NAMALWA (cell line): ENCODE measurements at regions not wholly inside any gene's neighbourhood (a gene's known extent, or its start where the extent isn't known, plus 50 kb on each side); places are given as distances from the start of the nearest gene placed in this dataset.

Experiments used
- DNase-seq: peaks from one replicate; pipeline ENCODE4 v3.0.0-alpha.2; 2015; ENCODE audit warnings: low spot score

DNA sequence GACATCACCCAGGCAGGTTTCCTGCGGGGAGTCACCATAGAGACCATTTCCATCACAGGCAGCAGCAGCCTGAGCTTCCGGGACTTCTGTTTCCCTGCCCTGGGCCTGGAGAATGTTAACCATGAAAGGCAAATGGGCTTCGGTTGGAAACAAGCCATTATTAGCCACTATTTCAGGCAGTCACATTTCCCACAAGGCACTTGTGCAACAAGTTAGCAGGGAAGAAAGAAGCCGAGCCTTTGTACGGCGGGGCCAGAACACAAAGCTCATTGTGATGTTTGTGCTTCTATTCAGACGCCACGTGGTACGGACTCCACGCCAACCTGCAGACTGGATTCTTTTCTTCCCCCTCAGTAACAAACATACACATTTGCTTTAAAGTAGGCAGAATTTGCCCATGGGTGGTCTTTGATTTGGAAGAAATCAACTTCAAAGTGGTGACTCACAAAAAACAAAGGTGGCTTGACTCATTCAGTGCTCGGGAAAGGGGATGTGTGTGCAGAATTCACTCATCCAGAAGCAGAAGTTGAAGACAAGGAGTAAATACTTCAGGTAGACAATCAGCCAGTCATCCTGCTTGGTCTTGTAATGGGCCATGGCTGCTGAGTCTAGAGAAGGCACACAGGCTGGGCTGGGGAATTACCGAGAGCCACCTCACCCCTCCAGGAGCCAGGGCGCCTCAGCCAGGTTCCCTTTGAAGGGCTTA, 154.2 kb upstream of the PRMT8 start:
- DNase-seq = no peak

DNA sequence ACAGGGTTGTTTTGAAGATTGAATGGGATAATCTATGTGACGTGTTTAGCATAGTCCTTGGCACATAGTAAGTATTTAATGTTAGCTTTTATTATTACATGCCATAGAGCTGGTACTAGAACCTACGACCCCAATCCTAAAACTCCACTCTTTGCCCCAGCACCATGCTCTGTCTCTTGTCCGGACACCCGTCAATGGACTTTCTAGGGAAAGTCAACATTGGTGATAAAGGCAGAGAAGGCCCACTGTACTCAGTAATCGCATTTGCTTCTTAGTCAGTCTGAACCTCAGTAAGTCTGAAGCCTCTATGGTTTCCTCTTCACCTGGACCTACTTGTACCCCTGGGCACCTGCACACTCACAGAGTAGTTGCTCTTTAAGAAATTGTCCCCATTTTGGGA, 153.1 kb upstream of the PRMT8 start:
- DNase-seq = no peak

DNA sequence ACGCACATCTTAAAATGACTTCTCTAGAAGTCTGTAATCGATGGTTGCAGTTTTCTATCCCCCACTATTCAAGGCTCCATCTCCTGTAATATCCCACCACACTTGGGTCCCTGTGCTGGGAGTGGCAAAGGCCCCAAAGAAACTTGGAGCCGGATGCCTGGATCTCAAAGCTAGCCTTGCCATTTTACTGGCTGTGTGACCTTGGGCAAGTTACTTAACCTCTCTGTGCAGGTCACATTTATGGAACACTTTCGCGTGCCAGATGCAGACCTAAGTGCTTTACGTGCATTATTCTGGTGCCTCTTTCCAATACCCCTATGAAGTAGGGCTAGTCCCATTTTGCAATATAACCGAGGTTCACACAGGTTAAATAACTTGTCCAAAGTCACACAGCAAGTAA, 151.8 kb upstream of the PRMT8 start:
- no peak for DNase-seq

DNA sequence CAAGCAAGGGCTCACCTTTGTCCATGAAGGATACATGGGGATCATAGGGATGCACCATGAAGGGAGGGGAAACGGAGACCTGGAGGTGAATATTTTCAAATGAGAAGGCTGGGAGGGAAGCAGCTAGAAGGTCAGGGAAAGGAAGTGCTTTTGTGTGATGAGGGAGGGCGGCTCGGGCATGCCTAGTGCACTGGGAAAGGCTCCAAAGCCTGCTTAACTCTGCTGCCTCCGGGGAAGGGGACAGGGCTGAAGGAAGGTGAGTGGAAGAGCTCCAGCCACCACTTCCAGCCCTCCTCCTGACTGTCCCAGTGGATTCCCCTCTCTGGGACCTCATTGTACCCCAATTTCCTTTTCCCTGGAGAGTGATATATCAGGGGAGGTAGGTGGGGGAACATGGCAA, 149.4 kb upstream of the PRMT8 start:
- DNase-seq = no peak

DNA sequence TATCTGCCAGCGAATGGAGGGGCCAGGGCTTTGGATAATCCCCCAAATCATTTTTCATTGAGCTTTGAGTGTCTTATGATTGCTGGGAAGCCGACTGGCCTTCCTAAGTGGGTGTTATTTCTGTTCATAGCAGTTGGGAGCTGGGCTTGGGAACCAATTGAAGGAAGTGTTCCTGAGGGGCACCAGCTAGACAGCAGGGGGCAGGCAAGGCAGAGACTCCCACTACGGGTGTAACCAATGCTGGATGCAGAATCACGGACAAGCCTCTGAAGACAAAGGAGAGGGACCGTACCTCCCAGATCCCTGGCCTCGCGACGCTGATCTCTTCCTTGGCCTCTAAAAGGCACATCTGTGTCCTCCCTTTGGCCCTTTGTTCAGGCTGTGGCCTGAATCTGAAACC, 149.0 kb upstream of the PRMT8 start:
- peak; percentile 19 for DNase-seq

DNA sequence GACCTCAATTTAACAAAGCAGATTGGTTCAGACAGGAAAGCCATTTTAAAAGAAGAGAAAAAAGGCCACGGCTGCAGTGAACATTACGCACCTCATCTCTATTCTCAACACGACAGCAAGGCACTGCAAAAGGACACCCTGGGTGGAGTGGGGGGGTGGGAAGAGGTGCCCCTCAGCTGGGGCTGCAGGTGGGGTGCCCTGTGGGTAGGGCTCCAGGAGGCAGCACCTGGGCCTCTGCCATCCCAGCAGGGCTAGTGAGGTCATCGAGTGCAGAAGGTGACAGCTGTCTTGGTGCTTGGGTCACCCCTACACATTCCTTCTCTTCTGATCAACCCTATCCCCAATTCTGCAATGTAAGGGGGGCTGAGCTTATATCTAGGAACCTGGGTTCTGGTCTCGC, 142.9 kb upstream of the PRMT8 start:
- no peak for DNase-seq

DNA sequence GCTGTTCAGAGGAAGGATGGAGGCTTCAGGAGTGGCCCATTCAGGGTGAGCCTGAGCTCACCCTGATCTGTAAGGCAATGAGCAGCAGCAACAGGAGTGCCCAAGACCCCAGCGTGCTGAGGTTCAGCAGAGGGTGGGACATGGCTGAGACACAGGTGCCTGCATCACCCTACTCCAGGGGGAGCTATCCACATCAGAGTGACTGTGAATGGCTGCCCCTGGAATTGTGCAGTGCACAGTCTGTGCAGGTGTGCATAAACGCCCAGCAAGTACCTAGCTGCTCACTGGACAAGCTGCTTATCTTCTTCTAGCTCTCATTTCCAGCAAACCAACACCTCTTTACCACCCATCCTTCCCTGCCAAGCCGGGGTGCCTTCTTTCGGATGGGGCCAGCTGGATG, 140.6 kb upstream of the PRMT8 start:
- no peak for DNase-seq

DNA sequence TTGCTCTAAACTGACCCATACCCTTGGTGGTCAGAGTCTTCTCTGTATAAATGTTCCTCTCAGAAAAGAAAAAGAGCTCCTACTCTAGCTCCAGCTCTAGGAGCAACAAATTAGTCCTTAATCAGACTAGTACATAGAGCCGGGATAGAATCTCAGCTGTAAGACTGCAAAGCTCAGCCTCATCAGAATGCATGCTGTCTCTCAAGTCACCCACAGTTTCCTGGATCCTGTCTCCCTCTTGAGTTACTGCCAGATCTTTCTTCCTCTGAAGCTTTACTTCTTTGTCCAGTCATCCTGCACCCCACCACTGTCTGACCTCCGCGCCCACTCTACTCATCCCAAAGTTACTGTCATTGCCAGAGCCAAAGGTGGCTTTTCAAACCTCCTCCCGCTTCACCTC, 139.3 kb upstream of the PRMT8 start:
- no peak for DNase-seq

DNA sequence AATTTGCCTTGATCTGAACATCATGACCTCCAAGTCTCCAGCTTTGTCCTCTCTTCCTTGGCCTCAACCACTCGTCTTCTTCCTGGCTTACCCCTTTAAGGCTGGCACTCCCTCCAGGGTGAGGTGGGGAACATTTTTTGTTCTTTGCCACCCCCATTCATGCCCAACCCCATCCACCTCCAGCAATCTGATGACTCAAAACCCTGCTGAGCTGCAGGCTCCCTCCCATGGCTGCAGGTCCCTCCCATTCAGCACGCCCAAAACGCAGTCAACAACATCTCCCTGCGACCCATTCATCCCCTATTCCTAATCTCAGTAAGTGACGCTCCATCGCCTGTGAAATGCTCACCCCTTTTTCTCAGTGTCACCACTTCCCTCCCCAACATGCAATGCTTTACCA, 138.8 kb upstream of the PRMT8 start:
- no peak for DNase-seq

DNA sequence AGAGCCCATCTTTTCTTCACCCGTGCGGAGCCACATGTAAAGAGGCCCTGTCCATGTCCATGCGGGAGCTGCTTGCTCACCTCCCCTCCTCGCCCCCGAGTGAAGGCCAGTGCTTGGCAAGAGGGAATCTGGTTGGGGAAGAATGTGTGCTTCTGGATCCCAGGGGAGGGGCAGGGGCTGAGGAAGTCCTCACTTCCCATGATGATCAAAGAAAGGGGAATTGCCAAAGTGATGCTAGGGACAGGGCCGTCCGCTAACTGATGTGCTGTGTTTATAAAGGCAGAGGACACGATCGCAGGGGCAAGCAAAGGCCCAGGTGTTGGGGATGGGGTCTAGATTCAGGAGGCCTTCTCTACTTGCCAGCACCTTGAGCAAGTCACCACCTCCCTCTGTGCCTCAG, 137.4 kb upstream of the PRMT8 start:
- no peak for DNase-seq

DNA sequence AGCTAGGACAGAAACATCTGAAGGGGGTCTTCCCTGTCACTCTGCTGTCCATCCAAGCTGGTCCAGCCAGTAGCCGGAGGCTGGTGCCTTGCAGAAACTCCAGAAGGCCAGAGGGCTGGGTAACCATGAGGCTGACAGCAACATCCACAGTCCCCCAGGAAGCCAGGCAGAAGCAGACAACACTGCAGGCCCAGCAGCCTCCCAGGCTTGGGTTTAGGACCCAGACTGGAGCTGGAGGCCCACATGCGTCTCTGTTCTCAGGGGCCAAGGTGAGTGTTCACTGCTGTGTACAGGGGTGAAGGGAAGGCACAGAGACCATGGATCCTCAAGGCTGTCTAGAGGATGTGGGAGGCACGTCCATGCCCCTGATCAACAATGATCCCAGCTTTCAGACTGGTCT, 136.4 kb upstream of the PRMT8 start:
- DNase-seq = no peak

DNA sequence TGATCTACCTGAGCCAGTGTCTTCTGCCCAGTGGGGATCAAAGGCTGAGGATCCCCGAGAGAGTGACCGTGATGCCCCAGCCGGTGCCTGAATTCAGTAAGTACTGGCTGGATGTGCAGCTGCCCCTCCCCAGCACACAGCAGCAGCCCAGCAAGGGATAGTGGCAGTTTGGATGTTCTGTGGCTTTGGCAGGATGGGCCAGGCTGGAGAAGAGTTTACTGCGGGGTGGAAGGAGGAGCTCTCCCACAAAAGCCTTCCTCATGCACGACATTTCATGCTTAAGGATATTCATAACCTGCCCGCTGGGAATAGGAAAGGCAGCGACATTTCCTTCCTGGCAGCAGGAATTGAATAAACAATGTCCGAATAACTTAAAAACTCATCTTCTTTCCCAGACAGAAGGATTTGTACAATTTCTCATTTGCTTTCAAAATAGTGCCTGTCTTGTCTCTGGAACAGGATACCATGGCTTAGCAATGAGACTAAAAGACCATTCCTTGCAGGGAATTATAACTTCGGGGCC, 135.6 kb upstream of the PRMT8 start:
- no peak for DNase-seq

DNA sequence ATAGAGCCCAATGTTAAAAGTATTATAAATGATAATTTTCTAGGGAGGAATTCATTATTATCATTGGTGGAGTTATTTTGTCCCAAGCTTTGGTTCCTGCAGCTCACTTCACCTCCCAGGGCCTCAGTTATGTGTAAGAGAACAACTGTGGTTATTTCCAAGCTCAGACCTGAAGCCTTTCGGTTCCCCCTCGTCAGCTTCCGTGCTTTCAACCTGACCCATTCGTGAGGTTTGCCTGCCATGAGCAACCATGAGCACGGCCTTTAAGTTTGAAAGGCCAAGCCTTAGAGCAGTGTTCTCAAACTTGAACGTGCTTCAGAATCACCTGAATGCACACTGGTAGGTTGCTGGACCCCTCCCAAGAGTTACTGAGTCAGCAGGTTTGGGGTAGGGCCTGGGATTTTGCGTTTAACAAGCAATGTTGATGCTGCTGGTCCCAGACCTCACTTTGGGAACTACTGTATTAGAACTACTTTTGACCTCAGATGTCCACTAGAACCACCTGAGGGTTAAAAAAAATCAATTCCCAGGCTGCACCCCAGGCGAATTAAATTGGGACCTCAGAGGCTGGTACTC, 133.0 kb upstream of the PRMT8 start:
- no peak for DNase-seq

DNA sequence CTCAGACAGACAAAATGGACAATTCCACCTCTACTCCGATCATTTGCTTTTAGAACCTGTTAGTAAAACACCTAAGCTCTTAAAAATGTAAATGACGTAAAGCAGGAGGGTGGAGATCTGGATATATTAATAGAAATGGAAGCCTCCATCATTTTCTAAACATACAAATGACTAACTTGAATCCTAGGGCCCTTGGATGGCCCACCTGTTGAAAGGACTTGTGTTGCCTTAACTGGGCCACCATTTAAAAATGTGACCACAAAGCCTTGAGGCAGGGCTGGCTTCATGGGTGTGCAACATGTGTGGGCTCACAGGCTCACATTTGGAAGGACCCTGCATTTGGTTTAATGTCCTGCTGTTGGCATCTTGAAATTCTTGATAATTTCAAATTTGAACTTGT, 131.5 kb upstream of the PRMT8 start:
- DNase-seq = no peak

DNA sequence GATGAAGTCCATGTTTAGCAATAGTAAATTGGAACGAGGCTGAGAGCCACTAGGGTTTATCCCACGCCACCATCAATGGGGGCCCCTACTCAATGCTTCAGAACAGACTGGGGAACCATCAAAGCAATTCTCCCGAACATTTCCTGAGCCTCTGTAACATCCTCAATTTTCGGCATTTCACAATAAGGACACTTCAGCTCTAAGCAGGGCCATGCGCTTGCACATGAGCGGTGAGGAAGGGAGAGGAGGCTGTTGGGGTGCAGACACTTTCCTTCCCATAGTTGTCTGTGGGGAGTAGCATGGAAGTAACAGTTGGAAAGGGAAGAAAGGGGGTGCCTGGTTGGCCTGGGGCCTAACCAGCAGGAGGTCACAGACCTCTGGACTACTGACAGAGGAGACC, 129.9 kb upstream of the PRMT8 start:
- no peak for DNase-seq

DNA sequence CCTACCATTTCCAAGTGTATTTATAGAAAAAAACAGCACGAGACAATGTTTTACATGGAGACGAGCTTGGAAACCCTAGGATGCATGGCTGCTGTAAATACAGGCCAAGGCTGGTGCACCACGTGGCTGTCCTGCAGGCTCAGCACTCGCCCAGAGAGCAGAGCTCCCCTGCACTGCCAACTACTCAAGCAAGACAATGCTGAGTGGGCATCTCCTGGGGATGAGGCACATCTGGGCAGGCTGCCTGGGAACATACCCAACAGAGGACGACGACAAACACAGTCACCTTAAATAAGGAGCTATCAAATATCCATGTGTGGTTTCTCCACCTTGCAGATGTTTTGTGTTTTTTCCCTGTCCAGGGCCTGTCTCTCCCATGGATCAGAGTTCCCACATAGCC, 128.3 kb upstream of the PRMT8 start:
- DNase-seq = no peak

DNA sequence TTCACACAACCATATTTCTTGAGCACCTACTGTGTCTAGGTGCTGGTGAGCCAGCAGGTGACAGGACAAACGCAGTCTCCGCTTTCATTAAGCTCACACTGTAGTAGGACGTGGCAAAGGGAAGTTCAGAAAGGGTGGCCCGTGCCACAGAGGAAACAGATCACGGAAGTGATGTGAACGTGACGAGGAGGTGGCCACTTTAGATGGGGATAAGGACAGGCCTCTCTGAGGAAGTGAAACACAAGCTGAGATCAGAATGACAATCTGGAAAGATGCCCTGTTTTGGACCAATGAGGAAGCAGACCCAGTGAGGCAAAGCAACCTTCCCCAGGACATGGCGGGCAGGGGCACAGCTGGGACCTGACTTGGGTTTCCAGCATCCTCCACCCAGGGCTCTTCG, 127.4 kb upstream of the PRMT8 start:
- DNase-seq = no peak

DNA sequence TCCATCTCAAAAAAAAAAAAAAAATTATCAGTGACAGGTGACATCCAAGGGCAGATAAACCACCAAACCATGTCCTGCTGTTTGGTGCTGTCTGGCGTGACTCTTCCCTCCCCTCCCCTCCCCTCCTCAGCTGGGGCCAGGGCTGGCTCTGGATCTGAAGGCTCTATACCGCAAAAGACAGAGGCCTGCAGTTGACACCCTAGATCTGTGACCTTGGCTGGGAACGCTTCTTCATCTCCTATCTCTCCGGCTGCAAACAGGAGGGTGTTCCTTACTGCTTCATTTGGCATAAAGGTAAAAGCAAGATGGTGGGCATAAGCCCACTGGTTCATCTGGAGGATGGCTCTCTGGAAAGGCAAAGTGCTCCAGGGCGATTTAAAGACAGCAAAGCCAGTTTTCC, 126.8 kb upstream of the PRMT8 start:
- no peak for DNase-seq

DNA sequence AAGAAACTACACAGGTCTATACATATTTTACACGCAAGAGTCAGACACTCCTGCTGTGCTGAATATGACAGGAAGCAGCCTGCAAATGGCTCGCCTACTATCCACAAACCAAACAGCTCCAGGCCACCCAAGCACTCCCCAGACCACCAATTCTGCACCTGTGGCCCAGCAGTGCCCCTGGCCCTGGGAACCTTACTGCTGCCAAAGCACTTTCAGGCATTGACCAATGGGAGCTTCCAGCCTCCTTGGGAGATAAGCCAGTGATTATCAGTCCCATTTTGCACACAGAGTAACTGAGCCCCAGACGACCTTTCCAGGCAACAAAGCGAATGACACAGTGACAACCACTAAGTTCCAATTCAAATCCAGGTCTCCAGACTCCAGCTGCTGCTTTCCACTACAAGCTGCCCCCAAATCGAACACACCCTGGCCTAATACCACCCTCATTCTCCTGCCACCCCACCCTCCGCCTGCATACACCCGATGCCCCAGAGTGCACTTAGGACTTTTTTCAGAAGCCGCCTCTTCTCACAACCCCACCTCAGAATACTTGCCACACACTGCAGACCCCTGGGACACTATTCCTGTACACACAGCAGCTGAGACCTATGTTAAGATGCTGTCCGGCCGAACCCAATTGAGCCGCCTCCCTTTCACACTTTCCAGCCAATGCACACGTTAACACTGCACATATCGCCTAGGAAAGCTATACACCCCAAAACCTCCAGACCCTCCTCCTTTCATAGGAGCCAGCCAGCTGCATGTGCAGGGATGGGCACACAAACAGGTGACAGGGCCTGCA, 126.1 kb upstream of the PRMT8 start:
- DNase-seq = no peak

DNA sequence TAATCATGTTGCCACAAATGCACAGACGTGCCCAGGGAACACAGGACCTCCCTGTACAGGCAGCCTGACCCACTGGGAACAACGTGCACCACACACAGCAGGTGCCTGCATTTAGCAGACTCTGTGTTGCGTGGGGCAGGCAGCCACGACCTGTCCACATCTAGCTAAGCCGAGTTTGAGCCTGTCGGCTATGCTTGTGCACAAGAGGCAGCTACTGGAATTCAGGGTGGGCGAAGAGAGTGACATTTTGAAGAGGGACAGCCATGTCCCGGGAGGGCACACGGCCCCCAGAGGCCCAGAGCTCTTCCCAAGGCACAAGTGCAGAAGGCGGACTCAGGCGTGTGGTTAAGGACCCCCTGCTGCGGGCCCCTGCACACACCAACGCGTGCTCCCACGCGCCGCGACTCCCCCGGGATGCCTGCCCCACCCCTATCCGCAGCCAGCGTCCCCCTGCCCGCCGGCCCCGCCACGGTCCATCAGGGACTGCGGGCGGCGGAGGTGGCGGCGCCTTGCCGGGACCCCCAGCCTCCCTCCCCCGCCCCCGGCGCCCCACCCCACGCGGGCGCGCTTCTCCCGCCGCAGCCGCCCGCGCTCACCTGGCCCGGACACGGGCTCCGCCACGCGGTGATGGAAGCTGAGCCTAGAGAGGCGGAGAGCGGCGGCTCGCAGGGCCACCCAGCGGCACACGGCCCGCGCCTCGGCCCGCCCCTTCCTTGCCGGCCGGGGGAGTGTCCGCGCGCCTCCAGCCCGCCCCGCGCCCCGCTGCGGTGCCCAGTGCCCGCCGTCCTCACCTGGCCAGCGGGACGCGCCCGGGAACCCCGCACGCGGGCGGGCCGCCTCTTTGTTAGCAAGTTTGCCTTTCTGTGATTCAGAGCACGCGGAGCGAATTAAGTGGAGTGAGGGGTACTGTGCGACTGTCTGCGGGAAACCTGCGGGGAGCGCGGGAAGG, 125.3 kb upstream of the PRMT8 start:
- DNase-seq = no peak

DNA sequence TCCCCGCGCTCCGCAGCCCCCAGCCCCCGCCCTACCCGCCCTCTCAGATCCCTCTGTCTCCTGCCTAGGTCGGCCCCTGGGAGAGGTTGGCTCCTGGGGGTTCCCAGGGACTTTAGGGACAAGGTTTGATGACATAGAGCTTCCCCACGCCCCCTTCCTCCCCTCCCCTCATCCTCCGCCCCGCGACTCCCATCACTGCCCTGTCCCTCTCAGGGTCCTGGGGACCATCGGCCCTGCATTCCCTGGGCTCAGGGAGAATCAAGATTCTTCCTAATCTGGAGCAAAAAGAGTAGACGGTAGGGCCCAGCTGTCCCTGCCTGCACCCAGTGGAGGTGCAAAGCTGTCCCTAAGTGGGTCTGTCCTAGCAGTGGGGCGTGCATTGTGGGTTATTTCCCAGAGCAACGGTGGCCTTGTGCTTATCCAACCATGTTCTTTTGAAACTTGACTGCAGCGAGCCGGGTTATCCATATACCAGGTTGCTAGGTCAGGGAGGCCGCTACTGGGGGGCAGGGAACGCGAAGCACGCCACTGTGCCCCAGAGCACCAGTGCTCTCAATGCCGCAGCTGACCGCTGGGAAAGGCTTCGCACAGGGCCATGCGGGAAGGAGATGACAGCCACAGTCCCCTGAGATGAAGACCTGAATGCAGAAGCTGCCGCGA, 124.4 kb upstream of the PRMT8 start:
- no peak for DNase-seq
